ENCODE measurements at regions not wholly inside any gene's neighbourhood (a gene's known extent, or its start where the extent isn't known, plus 50 kb on each side); places are given as distances from the start of the nearest gene placed in this dataset.

GRCh38 chr3:74349015-74349414 lies 265.4 kb downstream of the CNTN3 start:
- H3K9ac ChIP-seq (ENCODE audit: extremely low read depth, insufficient read length, low read length), result no peak overlapping the region
- H3K9me3 ChIP-seq (ENCODE audit: control insufficient read depth, low read depth, low read length), result no peaks in the 10 kb centered on the region
- no peak overlapping the region for H4K8ac ChIP-seq (replicated peaks; ENCODE audit: insufficient read length, low read depth, low read length)
- no peak overlapping the region for H3K27ac ChIP-seq (ENCODE audit: insufficient read length, low read depth, low read length)
- H3K27me3 ChIP-seq (ENCODE audit: insufficient read depth, low read length), result no peaks in the 10 kb centered on the region
- no peaks in the 10 kb centered on the region for H3K79me2 ChIP-seq (ENCODE audit: insufficient read depth, low read length)
- no peak overlapping the region for H3K4me2 ChIP-seq (ENCODE audit: insufficient read depth, insufficient read length, low read length)
- no peak overlapping the region for H3K23ac ChIP-seq (ENCODE audit: insufficient read length, low read depth, low read length)
- H4K20me1 ChIP-seq (ENCODE audit: control insufficient read depth, insufficient read depth, insufficient read length), result no peaks in the 10 kb centered on the region
- no peak for DNase-seq
- H2AK5ac ChIP-seq (ENCODE audit: insufficient read length, low read length), result no peak overlapping the region
- no peak overlapping the region for H3K18ac ChIP-seq (ENCODE audit: insufficient read length, low read depth, low read length)
- no peak overlapping the region for H4K91ac ChIP-seq (ENCODE audit: insufficient read length, low read depth, low read length)
- Mint-ChIP-seq H3K36me3 (ENCODE audit: insufficient read depth in 1 of 3, low read depth in 3 of 3) (no peaks in the 10 kb centered on the region), H3K27ac (no peak overlapping the region), H3K4me1 (no peaks in the 10 kb centered on the region), H3K27me3 (ENCODE audit: low read depth) (no peaks in the 10 kb centered on the region), H3K9me3 (no peaks in the 10 kb centered on the region), H3K4me3 (no peak overlapping the region)
- no peaks in the 10 kb centered on the region for H3K4me1 ChIP-seq (ENCODE audit: insufficient read depth, low read length)
- no peak overlapping the region for H2BK12ac ChIP-seq (ENCODE audit: insufficient read length, low read depth, low read length)
- H3K4ac ChIP-seq (ENCODE audit: low read depth, low read length), result no peak overlapping the region
- H4K5ac ChIP-seq (ENCODE audit: insufficient read length, low read depth, low read length), result no peak overlapping the region
- no peaks in the 10 kb centered on the region for H3K23me2 ChIP-seq (ENCODE audit: insufficient read length, low read depth, low read length, poor library complexity, severe bottlenecking)
- no CpG with 5 or more reads among the region's 1 CpG for WGBS (ENCODE audit: extremely low coverage, insufficient read length, low lambda C conversion rate)
- H2BK20ac ChIP-seq (ENCODE audit: low read depth, low read length, poor library complexity, severe bottlenecking), result no peak overlapping the region
- H2AFZ ChIP-seq (ENCODE audit: low read length), result no peak overlapping the region
- no peak overlapping the region for H2BK5ac ChIP-seq (ENCODE audit: insufficient read length, low read length)
- no peaks in the 10 kb centered on the region for H3K79me1 ChIP-seq (ENCODE audit: insufficient read depth, low read depth, low read length, poor library complexity, severe bottlenecking)
- H2BK120ac ChIP-seq (ENCODE audit: low read depth, low read length, poor library complexity, severe bottlenecking), result no peak overlapping the region
- no peak overlapping the region for H3T11ph ChIP-seq (ENCODE audit: low read length)
- no peak overlapping the region for H3K56ac ChIP-seq (ENCODE audit: insufficient read length, low read depth, low read length)
- no peak for TF ChIP-seq CTCF (conservative IDR thresholded peaks at IDR 0.05)
- H3K14ac ChIP-seq (ENCODE audit: insufficient read depth, low read length), result no peak overlapping the region
- no peak overlapping the region for H2BK15ac ChIP-seq (ENCODE audit: low read depth, low read length)

All from H9 (cell line).